AG10803 (cell line): ENCODE measurements at regions not wholly inside any gene's neighbourhood (a gene's known extent, or its start where the extent isn't known, plus 50 kb on each side); places are given as distances from the start of the nearest gene placed in this dataset.
"Not testable (repeated sequence)": the region's sequence is repeated elsewhere in the genome, so short reads cannot be mapped to it uniquely, and the experiment has no call there.

Experiments
- DNase-seq: peaks from one replicate; pipeline ENCODE4 v3.0.0; 2010; ENCODE audit warnings: low read depth
- H3K4me3 ChIP-seq: 2 replicates; pipeline ENCODE4 v1.5.1; 2011; ENCODE audit warnings: mild to moderate bottlenecking, low read length, control low read depth
- TF ChIP-seq, protein P1 (sequence below): conservative IDR thresholded peaks from 2 replicates; pipeline ENCODE4 v1.5.1; 2011; ENCODE audit warnings: mild to moderate bottlenecking, low read length, control low read depth, inconsistent platforms

DNA sequence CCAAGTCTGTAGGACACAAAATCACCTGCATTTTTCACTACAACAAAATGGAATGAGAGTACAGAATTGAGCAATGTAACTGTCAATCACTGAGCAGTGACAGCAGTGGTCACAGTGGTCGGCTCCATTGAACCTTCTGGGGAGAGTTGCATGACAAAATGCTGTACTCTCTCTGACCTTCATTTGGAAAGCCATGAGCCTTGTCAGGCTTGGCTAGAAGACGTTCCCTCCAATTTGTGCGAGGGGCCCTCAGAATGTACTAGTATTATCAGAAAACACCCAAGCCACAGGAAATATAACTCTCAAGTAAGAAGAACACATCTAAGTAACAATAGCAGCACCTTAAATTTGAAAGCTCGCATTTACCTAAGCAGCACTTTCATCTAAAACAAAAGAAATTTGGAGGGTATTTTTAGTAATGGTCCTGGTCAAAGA is 425.6 kb upstream of the MEF2C start:
- TF ChIP-seq, protein P1, sequence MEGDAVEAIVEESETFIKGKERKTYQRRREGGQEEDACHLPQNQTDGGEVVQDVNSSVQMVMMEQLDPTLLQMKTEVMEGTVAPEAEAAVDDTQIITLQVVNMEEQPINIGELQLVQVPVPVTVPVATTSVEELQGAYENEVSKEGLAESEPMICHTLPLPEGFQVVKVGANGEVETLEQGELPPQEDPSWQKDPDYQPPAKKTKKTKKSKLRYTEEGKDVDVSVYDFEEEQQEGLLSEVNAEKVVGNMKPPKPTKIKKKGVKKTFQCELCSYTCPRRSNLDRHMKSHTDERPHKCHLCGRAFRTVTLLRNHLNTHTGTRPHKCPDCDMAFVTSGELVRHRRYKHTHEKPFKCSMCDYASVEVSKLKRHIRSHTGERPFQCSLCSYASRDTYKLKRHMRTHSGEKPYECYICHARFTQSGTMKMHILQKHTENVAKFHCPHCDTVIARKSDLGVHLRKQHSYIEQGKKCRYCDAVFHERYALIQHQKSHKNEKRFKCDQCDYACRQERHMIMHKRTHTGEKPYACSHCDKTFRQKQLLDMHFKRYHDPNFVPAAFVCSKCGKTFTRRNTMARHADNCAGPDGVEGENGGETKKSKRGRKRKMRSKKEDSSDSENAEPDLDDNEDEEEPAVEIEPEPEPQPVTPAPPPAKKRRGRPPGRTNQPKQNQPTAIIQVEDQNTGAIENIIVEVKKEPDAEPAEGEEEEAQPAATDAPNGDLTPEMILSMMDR: no peak
- DNase-seq: no peak
- H3K4me3 ChIP-seq: no peak overlapping the region

DNA sequence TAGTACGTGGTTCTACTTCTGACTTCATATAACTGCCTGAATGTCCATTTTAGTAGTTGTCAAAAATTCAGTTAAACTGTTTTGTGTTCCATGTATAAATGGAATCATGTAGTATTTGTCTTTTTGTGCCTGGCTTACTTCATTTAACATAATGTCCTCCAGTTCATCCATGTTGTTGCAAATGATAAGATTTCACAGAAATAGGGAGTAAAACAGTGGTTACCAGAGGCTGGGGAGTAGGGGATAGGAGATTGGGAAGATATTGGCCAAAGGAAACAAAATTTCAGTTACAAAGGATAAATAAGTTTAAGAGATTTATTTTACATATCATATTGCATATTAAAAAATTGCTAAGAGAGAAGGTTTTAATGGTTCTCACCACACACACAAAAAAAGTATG is 425.0 kb upstream of the MEF2C start:
- TF ChIP-seq, protein P1: no peak
- no peak for DNase-seq
- no peak overlapping the region for H3K4me3 ChIP-seq

GRCh38 chr5:89307141-89307540 is 424.2 kb upstream of the MEF2C start:
- H3K4me3 ChIP-seq, DNase-seq: not testable (repeated sequence)

DNA sequence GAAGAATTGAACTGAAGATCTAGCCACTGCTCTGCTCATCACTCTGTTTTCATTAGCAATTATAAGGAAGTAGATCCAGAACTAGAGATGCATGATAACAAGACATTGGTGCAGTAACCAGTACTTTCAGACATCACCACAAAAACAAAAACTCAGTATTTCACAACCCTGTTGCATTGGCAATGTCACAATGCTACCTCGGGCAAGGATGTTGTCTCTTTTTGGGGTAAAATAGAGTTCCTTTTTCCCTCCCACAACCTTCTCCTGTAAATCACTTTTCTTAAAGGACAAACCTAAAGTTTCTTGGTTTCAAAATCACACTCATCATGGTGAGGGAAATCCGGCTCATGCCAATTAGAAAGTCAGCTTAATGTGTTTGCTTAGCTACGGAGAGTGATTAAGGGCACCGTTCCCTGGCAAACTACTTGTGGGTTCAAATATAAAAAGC is 420.1 kb upstream of the MEF2C start:
- no peak overlapping the region for H3K4me3 ChIP-seq
- TF ChIP-seq, protein P1: no peak
- no peak for DNase-seq

DNA sequence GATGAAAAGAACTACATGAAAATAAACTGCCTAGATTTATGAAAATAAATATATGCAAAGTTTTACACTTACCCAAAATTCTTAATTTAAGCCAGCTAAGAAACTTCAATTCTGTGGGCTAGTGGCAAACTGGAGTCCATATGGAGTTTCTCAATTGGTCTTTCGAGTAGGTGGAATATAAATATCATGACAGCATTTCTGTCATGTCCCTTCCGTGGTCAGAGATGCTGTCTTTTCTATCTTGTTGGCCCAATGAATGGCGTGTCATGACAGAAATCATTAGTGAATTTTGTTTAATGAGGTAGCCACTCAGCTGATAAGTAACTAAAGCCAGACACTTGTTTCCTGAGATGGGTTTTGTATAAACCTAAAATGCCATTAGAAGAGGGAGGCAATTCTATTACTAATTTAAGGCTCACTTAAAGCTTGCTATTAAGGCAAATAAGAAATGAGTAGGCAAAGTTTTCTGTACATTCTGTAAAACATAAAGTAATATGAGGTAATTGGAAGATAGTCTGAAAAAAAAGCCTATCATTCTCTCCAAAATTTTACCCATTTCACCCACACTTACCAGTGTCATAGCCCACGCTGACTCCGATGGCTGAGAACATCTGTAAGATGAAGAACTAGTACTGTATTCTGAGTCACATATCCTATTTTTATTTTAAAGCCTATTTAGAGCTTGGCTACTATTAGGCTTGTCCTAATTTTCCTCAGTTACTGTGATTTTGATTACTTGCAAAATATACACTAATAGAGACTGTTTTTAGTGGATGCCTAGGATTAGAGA is 419.3 kb upstream of the MEF2C start:
- DNase-seq: no peak
- H3K4me3 ChIP-seq: no peak overlapping the region
- TF ChIP-seq, protein P1: no peak

GRCh38 chr5:89301321-89302025 is 418.5 kb upstream of the MEF2C start:
- TF ChIP-seq, protein P1: no peak
- no peak overlapping the region for H3K4me3 ChIP-seq
- DNase-seq: no peak

GRCh38 chr5:89300426-89300970 is 417.5 kb upstream of the MEF2C start:
- TF ChIP-seq, protein P1: no peak
- no peak for DNase-seq
- no peak overlapping the region for H3K4me3 ChIP-seq
